NCI-H2107 treated with DMSO at 0.1 percent for 48 hours (cell line): ENCODE measurements at regions not wholly inside any gene's neighbourhood (a gene's known extent, or its start where the extent isn't known, plus 50 kb on each side); places are given as distances from the start of the nearest gene placed in this dataset.

ENCODE experiments used
- DNase-seq: peaks from one replicate; lab custom pipeline; 2025; ENCODE audit not compliant: unreplicated experiment; lab: John Stamatoyannopoulos, UW

DNA sequence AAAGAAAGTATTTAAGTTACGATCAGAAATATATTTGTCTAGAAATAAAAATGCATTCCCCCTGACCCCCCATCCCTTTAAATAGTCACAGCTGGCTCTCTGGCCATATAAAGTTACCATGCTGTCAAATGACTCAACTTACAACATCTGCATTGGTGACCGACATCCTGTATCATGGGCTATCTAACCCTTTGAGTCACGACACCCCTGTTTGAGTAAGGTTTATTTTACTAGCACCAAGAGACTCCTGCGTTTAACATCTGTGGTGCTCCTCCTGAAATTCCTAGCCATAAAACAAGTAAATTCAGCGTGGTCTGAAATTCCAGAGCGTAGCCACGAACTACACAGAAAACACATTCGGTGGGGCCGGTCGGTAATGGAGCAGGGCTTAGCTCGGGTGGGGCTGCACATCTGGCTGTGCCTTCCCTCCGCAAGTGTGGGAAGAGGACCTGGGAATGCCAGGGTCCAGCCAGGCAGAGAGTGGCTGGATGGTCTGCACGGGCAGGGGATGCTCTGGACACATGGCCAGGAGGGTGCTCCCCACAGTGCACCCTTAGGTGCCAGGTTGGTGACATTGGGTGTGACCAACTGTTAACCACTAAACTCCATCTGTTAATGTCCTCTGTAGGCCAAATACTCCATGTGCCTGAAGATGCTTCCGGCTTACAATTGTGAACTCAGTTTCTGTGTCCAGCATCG lies 53.0 kb upstream of the CLDN14 start:
- no peak for DNase-seq

DNA sequence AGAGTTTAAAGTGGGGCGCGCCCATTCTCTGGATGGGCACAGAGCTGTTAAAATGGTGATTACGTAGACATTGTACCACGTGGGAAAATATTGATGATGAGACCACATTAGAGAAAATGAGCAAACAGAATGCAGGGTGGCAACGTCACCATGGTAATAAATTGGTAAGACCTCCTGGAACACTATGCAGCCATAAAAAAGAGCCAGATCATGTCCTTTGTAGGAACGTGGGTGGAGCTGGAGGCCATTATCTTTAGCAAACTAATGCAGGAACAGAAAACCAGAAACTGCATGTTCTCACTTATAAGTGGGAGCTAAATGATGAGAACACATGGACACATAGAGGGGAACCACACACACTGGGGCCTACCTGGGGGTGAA lies 53.5 kb upstream of the CLDN14 start:
- DNase-seq = no peak

GRCh38 chr21:36534656-36535055 lies 54.7 kb upstream of the CLDN14 start:
- no peak for DNase-seq

- peak; percentile 1 for DNase-seq
Measured at GRCh38 chr21:36535618-36536241, 55.8 kb upstream of the CLDN14 start.

GRCh38 chr21:36538761-36539160 lies 58.8 kb upstream of the CLDN14 start:
- no peak for DNase-seq

- DNase-seq = no peak
Measured at GRCh38 chr21:36539434-36540150, 59.7 kb upstream of the CLDN14 start.

- no peak for DNase-seq
Measured at GRCh38 chr21:36540700-36541099, 60.8 kb upstream of the CLDN14 start.

GRCh38 chr21:36541721-36542139 lies 61.8 kb upstream of the CLDN14 start:
- DNase-seq = no peak

DNA sequence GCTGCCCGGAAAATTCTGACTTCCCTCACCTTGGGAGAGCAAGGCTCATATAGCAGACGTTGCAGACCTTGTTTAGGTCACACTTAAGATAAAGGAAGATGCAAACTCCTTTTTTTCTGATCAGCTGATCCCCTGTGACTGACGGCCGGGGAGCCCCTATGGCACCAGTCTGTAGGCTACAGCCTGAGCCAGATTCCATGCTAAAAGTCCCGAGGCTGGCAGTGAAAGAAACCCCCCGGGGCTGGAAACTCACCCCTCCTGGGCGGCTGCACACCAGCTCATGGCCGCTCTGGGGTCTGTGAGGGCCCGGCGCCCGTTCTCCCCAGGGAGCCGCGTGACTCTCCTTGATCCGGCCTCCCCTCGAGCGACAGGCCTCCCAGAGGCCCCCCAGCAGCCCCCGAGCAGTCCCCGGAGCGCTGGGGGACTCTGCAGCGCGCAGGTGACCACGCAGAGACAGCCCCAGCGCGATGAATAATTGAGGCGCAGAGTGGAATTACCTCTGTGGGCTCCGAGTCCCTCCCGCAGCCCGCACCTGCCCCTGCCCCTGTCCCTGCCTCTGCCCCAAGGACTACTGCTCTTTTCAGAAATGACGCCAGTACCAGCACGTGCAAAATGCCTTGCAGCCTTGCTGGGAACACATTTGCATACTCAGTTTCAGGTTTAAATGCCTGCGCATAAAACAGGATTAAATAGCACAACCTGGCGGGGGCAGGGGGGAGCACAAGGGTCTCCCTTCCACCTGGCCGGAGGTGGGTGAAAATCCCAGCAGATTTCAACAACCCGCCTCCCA lies 62.6 kb upstream of the CLDN14 start:
- no peak for DNase-seq

DNA sequence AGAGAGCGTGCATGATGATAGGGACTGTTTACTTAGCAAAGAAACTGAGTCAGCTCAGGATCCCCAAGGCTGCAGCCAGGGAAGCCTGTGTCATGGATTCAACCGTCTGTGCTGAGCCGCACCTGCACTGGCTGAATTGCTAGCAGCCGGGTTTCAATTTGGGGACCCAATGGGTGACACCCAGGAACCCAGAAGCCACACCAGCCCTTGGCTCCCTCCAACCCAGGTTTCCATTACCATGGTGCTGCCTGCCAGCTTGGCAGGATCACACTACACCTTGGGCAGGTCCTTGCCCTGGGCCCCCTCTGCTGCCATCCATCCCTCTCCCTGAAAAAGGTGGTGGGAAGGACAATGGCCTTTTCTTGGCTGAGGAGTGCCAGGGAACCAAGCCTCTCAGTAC lies 64.0 kb upstream of the CLDN14 start:
- DNase-seq = no peak

- no peak for DNase-seq
Measured at GRCh38 chr21:36544545-36544944, 64.6 kb upstream of the CLDN14 start.

DNA sequence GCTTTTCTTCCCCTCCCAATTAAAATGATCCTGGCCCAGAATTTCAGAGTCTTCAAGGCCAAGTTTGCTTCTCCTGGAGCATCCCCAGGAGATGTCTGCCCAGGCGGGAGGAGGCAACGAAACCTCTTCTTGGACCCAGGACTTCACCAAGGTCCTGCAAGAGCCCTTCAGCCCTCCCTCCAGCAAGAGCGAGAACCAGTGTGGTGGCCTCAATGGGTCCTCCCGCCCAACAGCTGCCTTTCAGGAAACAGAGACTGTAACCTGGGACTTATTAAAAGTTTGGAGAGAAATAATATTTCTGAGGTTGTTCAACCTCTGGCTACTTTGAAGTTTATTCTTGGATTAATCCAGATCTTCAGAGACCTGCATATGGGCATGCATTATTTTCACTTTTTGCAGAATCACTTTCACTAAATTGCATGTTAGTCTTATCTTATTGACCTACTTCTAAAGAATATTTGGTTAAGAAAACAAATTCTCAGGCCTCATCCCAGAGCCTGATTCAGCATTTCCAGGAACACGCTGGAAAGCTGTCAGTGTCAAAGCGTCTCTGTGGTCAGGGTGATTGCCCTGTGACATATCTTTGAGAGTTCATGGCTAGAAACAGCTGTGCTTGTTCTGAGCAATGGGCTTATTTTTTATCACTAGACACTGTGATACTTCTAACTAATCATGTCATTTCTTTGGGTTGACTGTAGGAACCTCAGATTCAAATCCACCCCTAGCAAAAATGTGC lies 66.0 kb upstream of the CLDN14 start:
- DNase-seq = no peak

- no peak for DNase-seq
Measured at GRCh38 chr21:36547464-36547863, 67.5 kb upstream of the CLDN14 start.

- DNase-seq = no peak
Measured at GRCh38 chr21:36548866-36549265, 68.9 kb upstream of the CLDN14 start.

DNA sequence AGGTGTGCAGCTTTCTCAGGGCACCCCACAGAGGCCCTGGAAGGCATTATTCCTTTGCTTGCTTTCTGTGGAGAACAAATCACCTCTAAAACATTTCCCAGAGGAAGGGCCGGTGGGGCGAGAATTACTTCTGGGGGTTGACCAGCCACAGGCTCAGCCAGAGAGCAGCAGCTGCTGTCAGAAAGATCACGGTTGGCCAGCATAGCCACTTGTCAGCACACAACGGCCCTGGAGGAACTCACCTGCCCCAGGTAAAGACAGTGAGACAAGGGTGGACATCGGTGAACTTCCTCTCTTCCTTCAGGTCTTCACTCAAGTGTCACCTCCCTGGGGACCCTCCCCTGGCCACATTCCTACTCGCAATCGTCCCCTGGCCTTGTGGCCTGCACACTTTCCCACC lies 69.5 kb upstream of the CLDN14 start:
- no peak for DNase-seq

DNA sequence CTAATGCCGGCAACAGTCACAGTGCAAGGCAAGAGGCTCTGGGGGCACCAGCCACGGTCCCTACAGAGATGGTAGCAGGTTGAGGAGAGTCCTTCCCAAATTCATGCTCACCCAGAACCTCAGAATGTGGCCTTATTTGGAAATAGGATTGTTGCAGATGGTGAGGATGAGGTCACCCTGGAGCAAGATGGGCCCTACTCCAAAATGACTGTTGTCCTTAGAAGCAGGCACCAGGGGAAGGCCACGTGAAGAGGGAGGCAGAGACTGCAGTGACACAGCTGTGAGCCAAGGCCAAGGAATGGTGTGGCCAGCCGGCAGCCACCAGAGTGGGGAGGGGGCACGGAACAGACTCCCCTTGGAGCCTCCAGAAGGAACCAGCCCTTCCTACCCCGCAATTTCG lies 70.8 kb upstream of the CLDN14 start:
- DNase-seq = no peak

DNA sequence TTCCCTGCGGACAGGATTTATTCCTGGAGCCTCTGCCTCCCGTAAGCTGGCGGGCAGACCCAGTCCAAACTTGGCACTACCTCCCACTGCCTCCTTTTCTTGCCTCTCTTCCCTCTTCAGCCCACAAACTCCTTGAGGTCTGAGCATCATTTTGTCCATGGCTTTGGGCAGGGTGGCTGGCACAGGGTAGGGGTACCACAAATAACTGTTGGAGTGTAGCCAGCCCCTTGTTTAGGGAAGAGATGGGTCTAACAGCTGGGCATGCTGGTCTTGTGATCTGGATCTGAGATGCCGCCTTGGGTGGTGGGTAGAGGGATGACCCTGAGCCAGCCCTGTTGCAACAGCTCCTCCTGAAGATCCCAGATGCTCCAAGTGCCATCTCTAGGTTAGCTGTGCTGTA lies 71.4 kb upstream of the CLDN14 start:
- no peak for DNase-seq

- no peak for DNase-seq
Measured at GRCh38 chr21:36551731-36552433, 72.0 kb upstream of the CLDN14 start.

- DNase-seq = no peak
Measured at GRCh38 chr21:36552434-36552785, 72.5 kb upstream of the CLDN14 start.

DNA sequence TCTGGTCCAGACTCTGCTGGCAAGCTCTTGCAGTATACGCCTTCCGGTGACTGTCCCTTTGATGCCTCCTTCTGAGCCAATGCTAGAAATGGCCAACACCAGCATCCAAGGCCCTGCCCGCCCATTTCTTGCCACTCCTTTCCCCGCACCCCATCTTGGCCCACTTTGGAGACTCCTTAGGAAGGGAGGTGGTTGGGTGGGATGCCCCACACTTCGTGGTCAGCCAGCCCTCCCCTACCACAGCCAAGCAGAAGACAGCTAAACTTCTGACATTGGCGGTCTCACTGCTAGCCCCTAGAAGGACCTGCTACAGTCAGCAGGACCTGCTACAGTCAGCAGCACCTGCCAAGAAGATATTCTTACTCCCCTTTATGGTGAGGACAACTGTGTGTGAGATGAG lies 73.5 kb upstream of the CLDN14 start:
- DNase-seq = no peak
